ENCODE measurements at regions not wholly inside any gene's neighbourhood (a gene's known extent, or its start where the extent isn't known, plus 50 kb on each side); places are given as distances from the start of the nearest gene placed in this dataset.

DNA sequence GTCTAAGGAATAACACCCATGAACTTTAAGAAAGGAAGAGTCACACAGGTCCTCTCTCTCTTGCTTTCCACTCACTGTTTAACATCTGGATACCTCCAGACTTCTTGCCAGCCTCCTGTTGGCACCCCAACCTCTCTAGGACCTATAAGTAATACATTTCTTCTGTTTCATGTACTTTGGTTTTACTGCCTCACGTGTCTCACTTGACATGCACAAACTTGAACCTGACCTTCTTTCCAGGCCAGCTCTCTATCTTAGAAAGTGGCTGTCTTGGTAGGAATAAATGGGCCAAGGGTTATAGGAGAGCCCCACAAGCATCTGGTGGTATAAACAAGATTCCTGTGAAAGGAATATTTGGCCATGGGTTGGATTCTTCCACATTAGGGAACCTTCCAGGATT is 614.8 kb upstream of the AGA start:
- Histone ChIP-seq H3K27me3 (ENCODE audit: control insufficient read depth, insufficient read depth, low read length) (no peaks in the 10 kb centered on the region), H3K27ac (ENCODE audit: low read length) (no peak overlapping the region), H3K4me3 (ENCODE audit: low read length) (no peak overlapping the region), H3K36me3 (ENCODE audit: control insufficient read depth, insufficient read depth, low read length) (no peaks in the 10 kb centered on the region), H3K9me3 (replicated peaks; ENCODE audit: control insufficient read depth, low read depth, low read length) (peaks cover 2% of the 10 kb centered on the region), H3K4me1 (ENCODE audit: control insufficient read depth, insufficient read depth, low read length) (no peaks in the 10 kb centered on the region)
- no CpG with 5 or more reads among the region's 1 CpG for WGBS (ENCODE audit: insufficient coverage)
- no peak for DNase-seq

DNA sequence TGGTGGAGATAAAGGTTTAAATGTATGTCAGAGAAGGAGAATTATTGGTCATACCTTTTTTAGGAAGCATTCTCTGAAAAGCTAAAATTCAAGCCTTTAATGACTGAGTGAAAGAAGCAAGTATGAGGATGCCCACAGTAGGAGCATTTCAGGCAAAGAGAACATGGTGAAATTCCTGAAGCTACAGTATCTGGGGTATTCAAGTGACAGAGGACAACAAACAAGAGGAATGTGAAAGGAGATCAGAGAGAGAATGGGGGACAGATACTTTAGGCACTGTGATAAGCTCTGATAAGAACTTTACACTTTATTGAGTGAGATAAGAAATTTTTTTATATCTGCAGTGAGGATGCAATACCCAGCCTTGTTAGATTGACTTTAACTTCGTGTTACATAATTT is 621.3 kb upstream of the AGA start:
- Histone ChIP-seq H3K9me3 (replicated peaks; ENCODE audit: control insufficient read depth, low read depth, low read length) (no peaks in the 10 kb centered on the region), H3K27me3 (ENCODE audit: control insufficient read depth, insufficient read depth, low read length) (no peaks in the 10 kb centered on the region), H3K4me1 (ENCODE audit: control insufficient read depth, insufficient read depth, low read length) (no peaks in the 10 kb centered on the region), H3K36me3 (ENCODE audit: control insufficient read depth, insufficient read depth, low read length) (no peaks in the 10 kb centered on the region), H3K27ac (ENCODE audit: low read length) (no peak overlapping the region), H3K4me3 (ENCODE audit: low read length) (no peak overlapping the region)
- no peak for DNase-seq
- no CpG with 5 or more reads among the region's 1 CpG for WGBS (ENCODE audit: insufficient coverage)

DNA sequence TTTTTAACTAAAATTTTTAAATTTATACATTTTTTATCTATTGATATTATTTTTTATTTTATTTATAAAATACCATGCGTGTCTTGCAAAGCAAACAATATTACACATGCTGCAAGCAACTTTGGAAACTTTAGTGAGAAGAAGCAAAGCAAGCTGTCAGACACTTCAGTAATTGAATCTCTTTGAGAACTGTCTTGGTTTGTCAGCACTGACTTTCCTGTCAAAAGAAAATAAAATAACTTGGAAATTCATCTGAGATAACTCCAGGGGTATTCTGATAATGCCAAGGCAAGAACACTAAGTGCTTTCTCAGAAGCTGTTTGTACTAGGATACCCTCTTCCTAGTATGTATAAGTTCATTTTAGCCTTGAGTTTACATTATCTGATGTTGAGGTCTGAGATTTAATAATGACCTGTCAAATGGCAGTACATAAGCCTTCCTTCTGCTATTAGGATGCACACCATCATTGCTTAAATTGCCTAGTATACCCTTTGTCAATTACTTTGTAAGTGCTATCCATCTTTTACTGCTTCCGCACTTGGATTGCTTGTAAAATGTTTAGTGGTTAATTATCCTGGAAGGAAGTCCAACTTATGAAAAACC is 624.2 kb upstream of the AGA start:
- no peaks in the 10 kb centered on the region for H3K9me3 ChIP-seq (replicated peaks; ENCODE audit: control insufficient read depth, low read depth, low read length)
- H3K27ac ChIP-seq (ENCODE audit: low read length) = no peak overlapping the region
- no peak for DNase-seq
- no peaks in the 10 kb centered on the region for H3K27me3 ChIP-seq (ENCODE audit: control insufficient read depth, insufficient read depth, low read length)
- WGBS (ENCODE audit: insufficient coverage) = no CpG with 5 or more reads among the region's 2 CpGs
- no peak overlapping the region for H3K4me3 ChIP-seq (ENCODE audit: low read length)
- no peaks in the 10 kb centered on the region for H3K36me3 ChIP-seq (ENCODE audit: control insufficient read depth, insufficient read depth, low read length)
- H3K4me1 ChIP-seq (ENCODE audit: control insufficient read depth, insufficient read depth, low read length) = no peaks in the 10 kb centered on the region

DNA sequence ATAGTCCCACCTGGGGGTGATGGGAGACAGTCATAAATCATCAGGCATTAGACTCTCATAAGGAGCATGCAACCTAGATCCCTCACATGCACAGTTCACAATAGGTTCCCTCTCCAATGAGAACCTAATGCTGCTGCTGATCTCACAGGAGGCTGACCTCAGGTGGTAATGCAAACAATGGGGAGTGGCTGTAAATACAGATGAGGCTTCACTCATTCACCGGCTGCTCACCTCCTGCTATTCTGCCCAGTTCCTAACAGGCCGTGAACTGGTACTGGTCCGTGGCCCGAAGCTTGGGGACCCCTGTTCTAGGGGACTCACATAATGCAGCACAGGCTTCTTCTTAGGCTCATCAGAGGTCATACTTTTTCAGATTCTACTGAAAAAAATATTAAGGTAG is 625.9 kb upstream of the AGA start:
- Histone ChIP-seq H3K27me3 (ENCODE audit: control insufficient read depth, insufficient read depth, low read length) (no peaks in the 10 kb centered on the region), H3K4me1 (ENCODE audit: control insufficient read depth, insufficient read depth, low read length) (no peaks in the 10 kb centered on the region), H3K4me3 (ENCODE audit: low read length) (no peak overlapping the region), H3K36me3 (ENCODE audit: control insufficient read depth, insufficient read depth, low read length) (no peaks in the 10 kb centered on the region), H3K9me3 (replicated peaks; ENCODE audit: control insufficient read depth, low read depth, low read length) (no peaks in the 10 kb centered on the region), H3K27ac (ENCODE audit: low read length) (no peak overlapping the region)
- DNase-seq = no peak
- 82% methylated on average over 2 of the region's 4 CpGs for WGBS (ENCODE audit: insufficient coverage)

DNA sequence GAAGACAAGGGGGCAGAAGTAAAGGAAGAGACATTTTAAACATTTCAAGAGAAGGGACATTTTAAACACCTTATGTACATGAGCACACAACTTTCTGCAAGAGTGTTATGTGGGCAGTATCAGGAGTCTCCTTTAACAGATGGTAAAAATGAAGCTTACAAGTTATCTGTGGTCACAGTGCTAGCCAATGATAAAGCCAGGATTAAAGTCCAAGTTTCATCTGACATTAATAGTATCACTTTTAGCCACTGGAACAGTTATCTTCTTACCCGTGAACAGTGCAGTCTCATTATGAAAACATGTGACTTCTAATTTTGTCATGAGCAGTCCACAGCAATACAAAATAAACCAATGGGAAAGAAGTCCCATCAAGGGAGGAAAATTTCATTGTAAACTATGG is 627.9 kb upstream of the AGA start:
- H3K27me3 ChIP-seq (ENCODE audit: control insufficient read depth, insufficient read depth, low read length) = no peaks in the 10 kb centered on the region
- DNase-seq = no peak
- H3K36me3 ChIP-seq (ENCODE audit: control insufficient read depth, insufficient read depth, low read length) = no peaks in the 10 kb centered on the region
- H3K4me3 ChIP-seq (ENCODE audit: low read length) = no peak overlapping the region
- no peaks in the 10 kb centered on the region for H3K4me1 ChIP-seq (ENCODE audit: control insufficient read depth, insufficient read depth, low read length)
- H3K27ac ChIP-seq (ENCODE audit: low read length) = no peak overlapping the region
- no peaks in the 10 kb centered on the region for H3K9me3 ChIP-seq (replicated peaks; ENCODE audit: control insufficient read depth, low read depth, low read length)
- WGBS (ENCODE audit: insufficient coverage) = no CpG with 5 or more reads among the region's 1 CpG

DNA sequence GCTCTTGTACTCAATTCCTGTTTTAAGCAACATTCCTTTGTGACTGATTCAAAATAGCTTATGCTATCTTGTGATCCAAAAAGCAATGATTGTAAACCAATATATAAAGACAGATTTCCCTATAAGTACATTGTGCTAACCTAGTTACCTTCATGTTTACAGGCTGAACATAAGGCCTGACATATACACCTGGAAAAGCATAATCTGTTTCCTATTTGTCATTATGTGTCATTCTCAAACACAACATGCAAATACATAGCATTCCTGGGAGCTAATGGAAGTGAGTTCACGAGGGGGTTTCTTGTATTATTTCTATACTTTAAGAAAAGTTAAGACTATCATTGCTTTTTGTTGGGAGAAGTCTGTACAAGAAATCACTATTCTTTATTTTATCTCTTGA is 638.1 kb upstream of the AGA start:
- Histone ChIP-seq H3K27ac (ENCODE audit: low read length) (no peak overlapping the region), H3K4me3 (ENCODE audit: low read length) (no peak overlapping the region), H3K4me1 (ENCODE audit: control insufficient read depth, insufficient read depth, low read length) (no peaks in the 10 kb centered on the region), H3K27me3 (ENCODE audit: control insufficient read depth, insufficient read depth, low read length) (no peaks in the 10 kb centered on the region), H3K36me3 (ENCODE audit: control insufficient read depth, insufficient read depth, low read length) (no peaks in the 10 kb centered on the region), H3K9me3 (replicated peaks; ENCODE audit: control insufficient read depth, low read depth, low read length) (peaks cover 5% of the 10 kb centered on the region)
- WGBS (ENCODE audit: insufficient coverage) = no CpG with 5 or more reads among the region's 1 CpG
- DNase-seq = no peak

DNA sequence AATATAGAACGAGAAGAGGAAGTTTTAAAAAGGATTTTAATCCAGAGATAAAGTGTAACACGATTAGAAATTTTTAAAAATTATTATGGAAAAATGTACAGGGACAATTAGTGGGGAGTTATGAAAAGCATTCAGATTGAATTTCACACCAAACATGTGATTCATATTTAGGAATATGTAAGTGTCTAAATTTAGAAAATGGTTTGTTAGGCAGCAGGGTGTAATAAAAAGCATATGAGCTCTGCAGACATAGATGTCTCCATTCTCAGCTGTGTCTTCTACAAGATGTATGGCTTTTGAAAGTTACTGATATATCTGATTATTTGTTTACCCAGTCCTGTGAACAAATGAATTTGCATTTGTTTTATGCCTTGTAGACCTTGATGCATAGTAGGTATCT is 638.9 kb upstream of the AGA start:
- no CpG with 5 or more reads among the region's 2 CpGs for WGBS (ENCODE audit: insufficient coverage)
- DNase-seq = peak; percentile 14

DNA sequence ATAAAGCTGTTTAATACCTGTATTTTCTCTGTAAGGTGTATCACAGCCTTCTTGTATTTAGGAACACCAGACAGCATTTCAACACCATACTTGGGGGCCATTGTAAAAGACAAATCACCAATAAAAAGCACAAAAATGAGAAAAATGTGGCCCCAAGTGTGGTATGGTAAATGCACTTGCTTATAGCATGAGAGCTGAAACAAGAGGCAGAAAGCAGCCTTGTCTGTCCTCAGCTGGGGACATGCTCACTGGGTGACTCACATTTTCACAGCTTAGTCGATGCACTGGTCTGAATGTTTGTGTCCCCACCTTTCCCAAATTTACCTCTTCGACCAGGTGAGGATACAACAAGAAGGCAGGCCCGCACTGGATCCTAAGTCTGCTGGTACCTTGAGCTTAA is 639.7 kb upstream of the AGA start:
- 94% methylated on average over 2 of the region's 3 CpGs for WGBS (ENCODE audit: insufficient coverage)

More for the DNA sequence above, 638.9 kb upstream of the AGA start:
- Histone ChIP-seq H3K27me3 (ENCODE audit: control insufficient read depth, insufficient read depth, low read length) (no peaks in the 10 kb centered on the region), H3K36me3 (ENCODE audit: control insufficient read depth, insufficient read depth, low read length) (no peaks in the 10 kb centered on the region), H3K4me3 (ENCODE audit: low read length) (no peak overlapping the region), H3K27ac (ENCODE audit: low read length) (no peak overlapping the region), H3K4me1 (ENCODE audit: control insufficient read depth, insufficient read depth, low read length) (no peaks in the 10 kb centered on the region), H3K9me3 (replicated peaks; ENCODE audit: control insufficient read depth, low read depth, low read length) (peaks cover 5% of the 10 kb centered on the region)

DNA sequence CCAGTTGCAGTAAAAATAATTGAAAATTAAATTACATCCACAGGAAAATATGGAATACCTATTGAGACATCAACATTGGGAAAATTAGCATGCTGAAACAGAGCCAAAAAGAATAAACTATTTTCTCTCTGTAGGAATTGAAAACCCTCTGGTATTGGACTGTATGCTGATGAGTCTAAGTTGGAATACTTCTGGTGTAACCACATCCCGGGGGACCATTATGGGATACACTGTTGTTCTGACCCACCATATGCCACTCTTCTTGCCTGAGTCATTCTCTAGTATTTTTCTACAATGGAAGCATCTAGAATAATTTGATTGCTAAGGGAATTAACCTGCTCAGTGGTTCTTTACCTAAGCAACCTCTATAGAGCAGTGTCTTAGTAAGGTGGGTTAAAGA is 640.7 kb upstream of the AGA start:
- Histone ChIP-seq H3K4me1 (ENCODE audit: control insufficient read depth, insufficient read depth, low read length) (no peaks in the 10 kb centered on the region), H3K27ac (ENCODE audit: low read length) (no peak overlapping the region), H3K9me3 (replicated peaks; ENCODE audit: control insufficient read depth, low read depth, low read length) (peaks cover 5% of the 10 kb centered on the region), H3K4me3 (ENCODE audit: low read length) (no peak overlapping the region), H3K27me3 (ENCODE audit: control insufficient read depth, insufficient read depth, low read length) (no peaks in the 10 kb centered on the region), H3K36me3 (ENCODE audit: control insufficient read depth, insufficient read depth, low read length) (no peaks in the 10 kb centered on the region)
- DNase-seq = no peak
- no CpG with 5 or more reads among the region's 1 CpG for WGBS (ENCODE audit: insufficient coverage)

More for the DNA sequence above, 639.7 kb upstream of the AGA start:
- Histone ChIP-seq H3K27ac (ENCODE audit: low read length) (no peak overlapping the region), H3K9me3 (replicated peaks; ENCODE audit: control insufficient read depth, low read depth, low read length) (peaks cover 5% of the 10 kb centered on the region), H3K4me1 (ENCODE audit: control insufficient read depth, insufficient read depth, low read length) (no peaks in the 10 kb centered on the region), H3K27me3 (ENCODE audit: control insufficient read depth, insufficient read depth, low read length) (no peaks in the 10 kb centered on the region), H3K4me3 (ENCODE audit: low read length) (no peak overlapping the region), H3K36me3 (ENCODE audit: control insufficient read depth, insufficient read depth, low read length) (no peaks in the 10 kb centered on the region)
- DNase-seq = no peak

DNA sequence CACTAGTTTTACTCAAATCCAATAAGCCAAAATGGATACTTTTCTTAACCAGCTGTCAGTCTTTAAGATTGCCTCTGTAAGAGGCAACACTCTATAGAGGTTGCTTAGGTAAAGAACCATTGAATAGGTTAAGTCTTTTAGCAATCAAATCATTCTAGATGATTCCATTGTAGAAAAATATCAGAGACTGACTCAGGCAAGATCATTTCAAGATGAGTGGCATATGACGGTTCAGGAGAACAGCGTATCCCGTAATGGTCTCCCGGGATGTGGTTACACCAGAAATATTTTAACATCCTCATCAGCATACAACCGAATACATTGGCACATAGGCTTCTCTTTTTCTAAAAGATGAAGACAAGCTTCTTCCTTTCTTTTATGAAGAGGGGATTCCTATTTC is 641.7 kb upstream of the AGA start:
- no peaks in the 10 kb centered on the region for H3K27me3 ChIP-seq (ENCODE audit: control insufficient read depth, insufficient read depth, low read length)
- no peak overlapping the region for H3K27ac ChIP-seq (ENCODE audit: low read length)
- no peaks in the 10 kb centered on the region for H3K4me1 ChIP-seq (ENCODE audit: control insufficient read depth, insufficient read depth, low read length)
- H3K36me3 ChIP-seq (ENCODE audit: control insufficient read depth, insufficient read depth, low read length) = no peaks in the 10 kb centered on the region
- no peak for DNase-seq
- H3K9me3 ChIP-seq (replicated peaks; ENCODE audit: control insufficient read depth, low read depth, low read length) = peaks cover 5% of the 10 kb centered on the region
- no peak overlapping the region for H3K4me3 ChIP-seq (ENCODE audit: low read length)
- no CpG with 5 or more reads among the region's 5 CpGs for WGBS (ENCODE audit: insufficient coverage)

DNA sequence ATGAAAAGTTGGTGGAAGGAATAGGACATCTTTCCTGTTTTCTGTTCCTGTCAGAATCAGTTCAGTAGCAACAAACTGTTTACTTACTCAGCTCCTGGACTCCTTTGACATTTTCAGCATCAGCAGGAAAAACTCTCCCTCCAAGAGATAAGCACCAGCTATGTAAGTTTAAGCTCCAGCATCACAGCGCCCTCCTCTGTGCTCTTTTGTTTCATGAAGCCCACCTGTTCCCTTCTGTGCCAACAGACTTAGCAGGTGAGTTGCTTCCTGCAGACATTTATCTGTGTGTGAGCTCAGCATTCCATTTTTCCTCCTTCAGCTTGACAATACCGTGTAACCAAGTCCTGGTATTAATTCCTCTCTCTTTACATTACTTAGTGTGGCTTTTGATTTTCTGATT is 644.1 kb upstream of the AGA start:
- Histone ChIP-seq H3K4me3 (ENCODE audit: low read length) (no peak overlapping the region), H3K9me3 (replicated peaks; ENCODE audit: control insufficient read depth, low read depth, low read length) (peaks cover 5% of the 10 kb centered on the region), H3K27ac (ENCODE audit: low read length) (no peak overlapping the region), H3K36me3 (ENCODE audit: control insufficient read depth, insufficient read depth, low read length) (no peaks in the 10 kb centered on the region), H3K4me1 (ENCODE audit: control insufficient read depth, insufficient read depth, low read length) (no peaks in the 10 kb centered on the region), H3K27me3 (ENCODE audit: control insufficient read depth, insufficient read depth, low read length) (no peaks in the 10 kb centered on the region)
- DNase-seq = no peak
- WGBS (ENCODE audit: insufficient coverage) = 40% methylated on average over 1 of the region's 2 CpGs

All from muscle of leg (tissue), 3 donors.